K562 (cell line): ENCODE measurements at regions not wholly inside any gene's neighbourhood (a gene's known extent, or its start where the extent isn't known, plus 50 kb on each side); places are given as distances from the start of the nearest gene placed in this dataset.

ENCODE experiments used
- ATAC-seq: fragments of 200-7000 bp; cut with Tn5 transposase; 3 replicates; pipeline ENCODE4 v1.9.1; 2020; ENCODE audit warnings: moderate library complexity
- BruUV-seq: library from RNA; stranded (reverse); fragments of 400-500 nt; replicated peaks from 2 replicates; lab custom pipeline; 2021; lab: Mats Ljungman, UMichigan
- CTCF ChIA-PET: fragments of 300-600 bp; formaldehyde crosslinking; extraction: SDS; loops from one replicate; lab custom pipeline; 2021; ENCODE audit warnings: low intra/inter-chr PET ratio; lab: Yijun Ruan, JAX
- POLR2A ChIA-PET: fragments of 300-600, 350-650 bp; sonication (Branson Sonifier 250); formaldehyde crosslinking; extraction: SDS; loops from one replicate; lab custom pipeline; 2021; ENCODE audit warnings: antibody characterized with exemption, inconsistent platforms; lab: Yijun Ruan, JAX
- DNase-seq, 4 experiments: peaks; one replicate each; pipeline versions ENCODE4 v3.0.0 to v3.0.0-alpha.2; 2011 to 2018; ENCODE audit warnings: low spot score in 3 of 4, mixed read lengths in 3 of 4; ENCODE audit errors: extremely low read depth in 1 of 4
- FAIRE-seq: peaks from 2 replicates; lab custom pipeline; 2011; peaks lifted over from hg19 to GRCh38; lab: Jason Lieb, UNC
- H2AFZ ChIP-seq: 2 replicates; pipeline ENCODE4 v1.6.0; 2011; ENCODE audit warnings: low read depth, low read length, control low read depth, inconsistent platforms
- H3K27ac ChIP-seq: fragments of 200-600 bp; 3 replicates; pipeline ENCODE4 v1.8.0; 2011; ENCODE audit warnings: low read depth, mild to moderate bottlenecking, control low read depth, inconsistent platforms, low read length, moderate library complexity, mixed read lengths; ENCODE audit errors: extremely low read depth
- H3K27me3 ChIP-seq, 2 experiments: fragments of 300-600 bp in 1 of 2; 2 replicates in 1 of 2; 3 replicates in 1 of 2; pipeline versions ENCODE4 v1.6.0 to v1.8.0; 2011; ENCODE audit warnings: inconsistent platforms in 2 of 2, low read length in 2 of 2, mild to moderate bottlenecking in 1 of 2, mixed read lengths in 1 of 2, moderate library complexity in 1 of 2; ENCODE audit not compliant: control insufficient read depth in 2 of 2, insufficient read depth in 2 of 2
- H3K36me3 ChIP-seq: fragments of 300-600 bp; 3 replicates; pipeline ENCODE4 v1.8.0; 2011; ENCODE audit warnings: mild to moderate bottlenecking, low read length, inconsistent platforms; ENCODE audit not compliant: control insufficient read depth, insufficient read depth
- H3K4me1 ChIP-seq, 2 experiments: fragments of 200-600 bp in 1 of 2; replicated peaks in 1 of 2; 2 replicates in 1 of 2; 3 replicates in 1 of 2; pipeline versions ENCODE4 v1.5.1 to v1.8.0; 2011; ENCODE audit warnings: inconsistent platforms in 2 of 2, low read length in 2 of 2, mild to moderate bottlenecking in 1 of 2, mixed read lengths in 1 of 2, moderate library complexity in 1 of 2; ENCODE audit not compliant: control insufficient read depth in 2 of 2, insufficient read depth in 2 of 2
- H3K4me2 ChIP-seq: 2 replicates; pipeline ENCODE4 v1.6.1; 2011; ENCODE audit warnings: low read length, control low read depth, inconsistent platforms, mixed read lengths; ENCODE audit not compliant: insufficient read depth
- H3K4me3 ChIP-seq: fragments of 200-600 bp; sonication (generic), shearing (Covaris generic); 2 replicates; pipeline ENCODE4 v1.5.1; 2016; ENCODE audit warnings: control low read depth, inconsistent platforms
- H3K79me2 ChIP-seq: fragments of 200-600 bp; 3 replicates; pipeline ENCODE4 v1.8.0; 2011; ENCODE audit warnings: low read length, inconsistent platforms; ENCODE audit not compliant: control insufficient read depth, insufficient read depth
- H3K9ac ChIP-seq, 2 experiments: 2 replicates each; pipeline versions ENCODE4 v1.6.0 to v1.6.1; 2011; ENCODE audit warnings: low read depth in 2 of 2, low read length in 2 of 2, control low read depth in 1 of 2, inconsistent platforms in 1 of 2, mild to moderate bottlenecking in 1 of 2, mixed read lengths in 1 of 2; ENCODE audit not compliant: insufficient read depth in 1 of 2
- H3K9me1 ChIP-seq: one replicate; pipeline ENCODE4 v1.6.0; 2011; ENCODE audit warnings: inconsistent platforms, mild to moderate bottlenecking, low read length, moderate library complexity; ENCODE audit not compliant: control insufficient read depth, insufficient read depth
- H3K9me3 ChIP-seq: replicated peaks from 2 replicates; pipeline ENCODE4 v1.5.1; 2011; ENCODE audit warnings: low read depth, low read length, inconsistent platforms; ENCODE audit not compliant: control insufficient read depth, insufficient read depth
- H4K20me1 ChIP-seq: replicated peaks from 2 replicates; pipeline ENCODE4 v1.6.1; 2011; ENCODE audit warnings: low read length, inconsistent platforms, mixed read lengths; ENCODE audit not compliant: control insufficient read depth, insufficient read depth
- CREB1 ChIP-seq, 2 experiments: sonication (generic) in 1 of 2; formaldehyde crosslinking in 1 of 2; IDR thresholded peaks; 2 replicates each; pipeline versions ENCODE4 v1.6.1 to v1.8.0; 2012 to 2022; ENCODE audit warnings: inconsistent platforms in 1 of 2, mild to moderate bottlenecking in 1 of 2, missing genetic modification reagents in 1 of 2, moderate library complexity in 1 of 2
- ELF1 ChIP-seq: fragments of 200-800 bp; sonication (Bioruptor generic); IDR thresholded peaks from 2 replicates; pipeline ENCODE4 v1.6.1; 2016; ENCODE audit warnings: missing genetic modification characterization, missing compliant biosample characterization
- GABPA ChIP-seq: fragments of 200-800 bp; sonication (Bioruptor generic); conservative IDR thresholded peaks from 2 replicates; pipeline ENCODE4 v1.6.1; 2016; ENCODE audit warnings: low read depth, missing genetic modification characterization, missing compliant biosample characterization
- HIVEP1 ChIP-seq: fragments of 250-450 bp; sonication (Bioruptor Pico); IDR thresholded peaks from 2 replicates; pipeline ENCODE4 v1.4.0; 2020; ENCODE audit warnings: mild to moderate bottlenecking
- HMG20B ChIP-seq: fragments of 250-450 bp; sonication (Bioruptor Pico); IDR thresholded peaks from 2 replicates; pipeline ENCODE4 v1.5.0; 2021; ENCODE audit warnings: mild to moderate bottlenecking
- HMGN3 ChIP-seq: IDR thresholded peaks from 2 replicates; pipeline ENCODE4 v1.6.1; 2011; ENCODE audit warnings: borderline replicate concordance, low read depth, mild to moderate bottlenecking, mixed read lengths, low read length; ENCODE audit not compliant: insufficient read length; ENCODE audit errors: extremely low read depth
- NRF1 ChIP-seq, 2 experiments: fragments of 450-650 bp; IDR thresholded peaks in 1 of 2; conservative IDR thresholded peaks in 1 of 2; 2 replicates each; pipeline ENCODE4 v1.6.1; 2014; ENCODE audit warnings: mild to moderate bottlenecking in 2 of 2
- PKNOX1 ChIP-seq: fragments of 450-650 bp; IDR thresholded peaks from 2 replicates; pipeline ENCODE4 v1.6.1; 2016
- RBM17 ChIP-seq: fragments of 200-400 bp; formaldehyde crosslinking; IDR thresholded peaks from 2 replicates; pipeline ENCODE4 v1.6.1; 2017; ENCODE audit warnings: low read depth, mild to moderate bottlenecking, low read length, borderline replicate concordance
- SNAPC5 ChIP-seq: fragments of 250-450 bp; sonication (Bioruptor Pico); IDR thresholded peaks from 2 replicates; pipeline ENCODE4 v1.8.0; 2021; ENCODE audit warnings: moderate library complexity, mild to moderate bottlenecking, inconsistent platforms
- SNIP1 ChIP-seq: fragments of 450-650 bp; IDR thresholded peaks from 2 replicates; pipeline ENCODE4 v1.7.1; 2017; ENCODE audit warnings: low read depth, mild to moderate bottlenecking
- SNRNP70 ChIP-seq: fragments of 200-400 bp; formaldehyde crosslinking; optimal IDR thresholded peaks from 2 replicates; pipeline ENCODE3; 2017; ENCODE audit warnings: low read depth, low read length
- SREBF1 ChIP-seq: fragments of 150-350 bp; IDR thresholded peaks from 2 replicates; pipeline ENCODE4 v1.6.1; 2014; ENCODE audit warnings: antibody characterized with exemption, low read depth, low read length, borderline replicate concordance
- SRSF9 ChIP-seq: fragments of 200-400 bp; formaldehyde crosslinking; IDR thresholded peaks from 2 replicates; pipeline ENCODE4 v1.6.1; 2017; ENCODE audit warnings: low read depth, low read length, borderline replicate concordance
- TAF1 ChIP-seq: IDR thresholded peaks from 2 replicates; pipeline ENCODE4 v1.6.1; 2011; ENCODE audit warnings: mild to moderate bottlenecking, low read length, moderate library complexity; ENCODE audit not compliant: insufficient read depth, control insufficient read depth, severe bottlenecking; ENCODE audit errors: extremely low read depth
- ZFP36 ChIP-seq: fragments of 150-350 bp; IDR thresholded peaks from 2 replicates; pipeline ENCODE4 v1.6.1; 2018; ENCODE audit warnings: low read length, low read depth; ENCODE audit not compliant: partially characterized antibody
- ZKSCAN3 ChIP-seq: fragments of 250-450 bp; sonication (Bioruptor Pico); IDR thresholded peaks from 2 replicates; pipeline ENCODE4 v1.4.0; 2020
- ZNF785 ChIP-seq: fragments of 250-450 bp; sonication (Bioruptor Pico); IDR thresholded peaks from 2 replicates; pipeline ENCODE4 v1.4.0; 2020; ENCODE audit warnings: mild to moderate bottlenecking
- WGBS: fragments of 100-300 bp; shearing (Covaris generic); methylation state at CpG from one replicate; pipeline ENCODE4 v1.1.6; 2016; ENCODE audit warnings: low coverage, mixed read lengths; ENCODE audit not compliant: insufficient coverage; ENCODE audit errors: missing lambda C conversion rate; 5-methylcytosine and 5-hydroxymethylcytosine counted together
- in situ Hi-C: fragments of 300-500 bp; cut with MboI; formaldehyde crosslinking; loops from 4 replicates; pipeline ENCODE4 v1.15.0; 2018; ENCODE audit warnings: inconsistent platforms, mixed read lengths
- intact Hi-C: fragments of 100-400 bp; cut with micrococcal nuclease; formaldehyde crosslinking; loops from 2 replicates; pipeline ENCODE4 v1.14.2; 2022
- TF ChIP-seq, protein P1 (sequence below): fragments of 450-650 bp; IDR thresholded peaks from 2 replicates; pipeline ENCODE4 v1.6.1; 2017; ENCODE audit warnings: mild to moderate bottlenecking, moderate library complexity
- TF ChIP-seq, protein P2 (sequence below), 2 experiments: fragments of 450-650 bp in 1 of 2; sonication (generic) in 1 of 2; formaldehyde crosslinking in 1 of 2; IDR thresholded peaks in 1 of 2; conservative IDR thresholded peaks in 1 of 2; 2 replicates each; pipeline versions ENCODE4 v1.6.1 to v1.8.1; 2016 to 2023; ENCODE audit warnings: mild to moderate bottlenecking in 2 of 2, moderate library complexity in 2 of 2, inconsistent platforms in 1 of 2, missing genetic modification reagents in 1 of 2

DNA sequence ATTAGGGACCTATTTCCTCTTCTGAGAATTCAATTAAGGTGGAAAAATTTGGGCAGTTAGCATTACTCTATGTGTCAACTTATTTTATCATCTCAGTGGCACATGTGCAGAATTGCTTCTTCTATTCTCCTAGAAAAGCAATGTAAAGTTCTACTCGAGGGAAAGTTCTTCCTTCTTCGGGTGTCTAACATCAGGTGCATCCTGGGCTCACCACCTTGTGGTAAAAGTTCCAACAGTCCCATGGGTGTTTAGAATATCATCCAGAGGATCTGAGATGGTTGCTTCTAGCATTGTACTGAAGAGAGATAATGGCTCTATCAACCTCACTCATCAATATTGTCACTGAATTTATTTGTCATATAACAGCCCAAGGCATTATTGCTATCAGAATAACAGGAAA lies 969.7 kb downstream of the PDHA2 start:
- CTCF ChIA-PET = no interaction called here
- Histone ChIP-seq H3K9ac (no peak overlapping the region), H3K9me1 (no peaks in the 10 kb centered on the region)
- no peak for DNase-seq
- intact Hi-C loops = no loop called here
- no peak for FAIRE-seq
- TF ChIP-seq NRF1 (conservative IDR thresholded peaks at IDR 0.05 in 1 of 2, IDR thresholded peaks at IDR 0.05 in 1 of 2) (no peak), SNIP1 (no peak), HIVEP1 (no peak), SNRNP70 (no peak), TAF1 (no peak), CREB1 (IDR thresholded peaks at IDR 0.05) (no peak), CREB1 (CRISPR knock-in tag; IDR thresholded peaks at IDR 0.05) (no peak), RBM17 (no peak), GABPA (tag) (no peak), ZNF785 (no peak), SREBF1 (no peak), HMGN3 (no peak), SNAPC5 (CRISPR knock-in tag) (no peak), HMG20B (CRISPR knock-in tag) (no peak), ZFP36 (no peak), ELF1 (no peak), ZKSCAN3 (CRISPR knock-in tag) (no peak), SRSF9 (no peak), PKNOX1 (no peak)
- TF ChIP-seq, protein P1, sequence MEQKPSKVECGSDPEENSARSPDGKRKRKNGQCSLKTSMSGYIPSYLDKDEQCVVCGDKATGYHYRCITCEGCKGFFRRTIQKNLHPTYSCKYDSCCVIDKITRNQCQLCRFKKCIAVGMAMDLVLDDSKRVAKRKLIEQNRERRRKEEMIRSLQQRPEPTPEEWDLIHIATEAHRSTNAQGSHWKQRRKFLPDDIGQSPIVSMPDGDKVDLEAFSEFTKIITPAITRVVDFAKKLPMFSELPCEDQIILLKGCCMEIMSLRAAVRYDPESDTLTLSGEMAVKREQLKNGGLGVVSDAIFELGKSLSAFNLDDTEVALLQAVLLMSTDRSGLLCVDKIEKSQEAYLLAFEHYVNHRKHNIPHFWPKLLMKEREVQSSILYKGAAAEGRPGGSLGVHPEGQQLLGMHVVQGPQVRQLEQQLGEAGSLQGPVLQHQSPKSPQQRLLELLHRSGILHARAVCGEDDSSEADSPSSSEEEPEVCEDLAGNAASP = no peak
- TF ChIP-seq, protein P2, sequence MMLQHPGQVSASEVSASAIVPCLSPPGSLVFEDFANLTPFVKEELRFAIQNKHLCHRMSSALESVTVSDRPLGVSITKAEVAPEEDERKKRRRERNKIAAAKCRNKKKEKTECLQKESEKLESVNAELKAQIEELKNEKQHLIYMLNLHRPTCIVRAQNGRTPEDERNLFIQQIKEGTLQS (IDR thresholded peaks at IDR 0.05) = no peak
- TF ChIP-seq, protein P2 (CRISPR knock-in tag; conservative IDR thresholded peaks at IDR 0.05) = no peak
- TF ChIP-seq, all 486 proteins: peak for 0
- Histone ChIP-seq H4K20me1 (no peaks in the 10 kb centered on the region), H2AFZ (no peak overlapping the region), H3K79me2 (no peaks in the 10 kb centered on the region), H3K36me3 (no peaks in the 10 kb centered on the region), H3K4me3 (no peak overlapping the region), H3K9me3 (no peaks in the 10 kb centered on the region), H3K4me2 (no peak overlapping the region), H3K4me1 (no peaks in the 10 kb centered on the region), H3K27ac (no peak overlapping the region), H3K27me3 (no peaks in the 10 kb centered on the region)
- no TSS peak for BruUV-seq
- no peak for ATAC-seq
- POLR2A ChIA-PET = no interaction called here
- in situ Hi-C loops = no loop called here
- 0% methylated on average over 2 of the region's 2 CpGs for WGBS
